GM18868 (cell line): ENCODE measurements at regions not wholly inside any gene's neighbourhood (a gene's known extent, or its start where the extent isn't known, plus 50 kb on each side); places are given as distances from the start of the nearest gene placed in this dataset.
"Not testable (repeated sequence)": the region's sequence is repeated elsewhere in the genome, so short reads cannot be mapped to it uniquely, and the experiment has no call there.

Source experiments
- ATAC-seq: cut with Tn5 transposase; IDR thresholded peaks from one replicate; pipeline ENCODE4 v1.9.1; 2021; ENCODE audit warnings: mild to moderate bottlenecking, moderate library complexity; ENCODE audit not compliant: unreplicated experiment

DNA sequence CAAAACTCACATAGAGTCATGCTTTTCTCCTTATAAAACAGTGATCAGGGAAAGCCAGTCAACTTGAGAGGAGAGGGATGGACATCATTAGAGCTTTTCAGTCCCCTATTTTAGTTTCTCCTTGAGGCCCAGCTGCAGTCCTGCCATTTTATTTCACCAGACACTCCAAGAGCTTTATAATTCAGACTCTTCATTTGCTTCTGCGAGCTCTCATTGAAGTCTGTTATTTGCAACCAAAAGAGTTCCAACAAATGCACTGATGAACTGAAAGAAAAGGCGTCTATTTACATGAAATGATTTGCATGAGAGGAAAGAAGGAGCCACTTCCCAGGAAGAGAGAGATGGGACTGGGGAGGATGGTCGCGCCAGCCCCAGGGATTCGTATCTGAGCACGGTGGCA, 86.8 kb downstream of the NDUFA12 start:
- no peak for ATAC-seq

DNA sequence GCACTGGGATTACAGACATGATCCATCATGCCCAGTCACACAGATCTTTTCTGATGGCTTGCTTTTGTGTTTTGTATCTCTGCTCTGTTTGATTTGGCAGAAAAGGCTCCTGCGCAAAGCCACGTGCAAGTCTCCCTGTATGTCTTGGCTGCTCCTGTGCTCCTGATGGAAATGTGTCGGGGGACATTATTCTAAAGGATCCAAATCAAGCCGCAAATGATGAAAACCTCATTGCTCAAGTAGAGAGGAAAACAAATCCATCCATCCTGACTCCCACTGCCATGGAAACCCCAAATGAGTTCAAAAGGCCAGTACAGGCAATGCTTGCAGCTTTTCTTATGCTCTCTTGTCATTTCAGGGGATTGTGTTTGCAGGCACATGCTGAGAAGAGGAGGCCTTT, 93.8 kb downstream of the NDUFA12 start:
- ATAC-seq = no peak

DNA sequence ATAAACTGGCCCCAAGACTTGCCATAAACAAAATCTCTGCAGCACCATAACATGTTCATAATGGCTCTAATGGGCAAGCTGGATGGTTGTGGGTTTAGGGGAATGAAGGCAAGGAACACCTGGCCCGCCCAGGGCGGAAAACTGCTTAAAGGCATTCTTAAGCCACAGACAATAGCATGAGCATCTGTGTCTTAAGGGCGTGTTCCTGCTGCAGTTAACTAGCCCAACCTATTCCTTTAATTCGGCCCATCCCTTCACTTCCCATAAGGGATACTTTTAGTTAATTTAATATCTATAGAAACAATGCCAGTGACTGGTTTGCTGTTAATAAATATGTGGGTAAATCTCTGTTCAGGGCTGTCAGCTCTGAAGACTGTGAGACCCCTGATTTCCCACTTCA, 97.7 kb downstream of the NDUFA12 start:
- ATAC-seq = not testable (repeated sequence)

DNA sequence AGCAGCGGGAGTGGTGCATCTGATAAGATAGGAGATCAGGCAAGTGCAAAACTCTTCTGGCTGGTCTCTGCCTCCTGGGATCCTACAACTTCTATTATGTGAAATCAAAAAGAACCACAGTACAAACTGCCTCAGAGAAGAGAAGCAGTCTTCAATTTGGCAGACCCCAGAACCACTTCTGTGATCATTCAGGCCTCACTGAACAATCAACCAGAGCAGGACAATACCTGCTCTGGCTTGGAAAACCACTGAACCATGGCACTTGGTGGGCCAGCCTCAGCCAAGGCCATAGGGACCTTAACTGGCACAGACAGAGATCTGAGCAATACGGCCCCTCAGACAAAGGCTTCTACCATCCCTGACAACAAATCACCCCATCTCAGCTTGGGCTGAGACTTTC, 103.0 kb downstream of the NDUFA12 start:
- ATAC-seq = no peak

DNA sequence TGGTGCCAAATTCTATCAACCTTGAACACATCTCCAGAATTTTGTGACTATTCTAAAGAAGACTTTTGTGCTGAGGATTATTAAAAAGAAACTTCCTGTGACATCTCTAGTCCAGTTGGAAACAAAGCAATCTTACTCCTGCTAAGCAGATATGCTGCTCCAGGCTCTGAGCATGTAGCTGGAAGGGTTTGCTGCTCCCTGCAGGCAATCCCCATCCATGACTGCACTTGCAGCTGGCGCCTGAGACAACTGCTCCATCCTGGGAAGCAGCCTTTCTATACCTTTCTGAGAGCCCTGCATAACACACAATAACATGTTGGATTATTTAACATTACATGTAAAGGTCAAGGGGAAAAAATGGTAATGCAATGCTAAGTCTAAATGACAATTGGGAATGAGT, 105.1 kb downstream of the NDUFA12 start:
- ATAC-seq = no peak

DNA sequence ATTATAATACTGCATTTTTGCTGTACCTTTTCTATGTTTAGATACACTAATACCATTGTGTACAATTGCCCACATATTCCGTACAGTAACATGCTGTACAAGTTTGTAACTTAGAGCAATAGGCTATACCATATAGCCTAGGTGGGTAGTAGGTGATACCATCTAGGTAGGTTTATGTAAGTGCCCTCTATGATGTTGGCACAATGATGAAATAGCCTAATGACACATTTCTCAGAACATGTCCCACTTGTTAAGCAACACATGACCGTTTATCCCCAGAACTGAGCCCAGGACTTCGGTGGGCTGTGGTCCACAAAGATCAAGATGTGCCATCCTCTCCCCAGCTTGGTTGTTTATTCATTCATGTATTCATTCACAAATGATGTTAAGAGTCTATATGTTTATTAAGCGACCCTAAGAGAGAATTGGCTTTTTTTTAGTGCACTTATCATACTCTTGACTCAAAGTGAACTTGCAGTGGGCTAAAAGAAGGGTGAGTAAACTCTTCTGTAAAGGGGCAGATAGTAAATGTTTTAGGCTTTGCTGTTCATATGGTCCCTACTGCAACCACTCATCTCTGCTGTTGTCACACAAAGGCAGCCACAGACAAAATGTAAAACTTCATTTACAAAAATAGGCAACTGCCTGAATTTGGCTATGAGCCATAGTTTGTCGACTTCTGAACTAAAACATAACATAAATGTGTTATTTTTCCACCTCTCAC, 110.8 kb downstream of the NDUFA12 start:
- no peak for ATAC-seq

DNA sequence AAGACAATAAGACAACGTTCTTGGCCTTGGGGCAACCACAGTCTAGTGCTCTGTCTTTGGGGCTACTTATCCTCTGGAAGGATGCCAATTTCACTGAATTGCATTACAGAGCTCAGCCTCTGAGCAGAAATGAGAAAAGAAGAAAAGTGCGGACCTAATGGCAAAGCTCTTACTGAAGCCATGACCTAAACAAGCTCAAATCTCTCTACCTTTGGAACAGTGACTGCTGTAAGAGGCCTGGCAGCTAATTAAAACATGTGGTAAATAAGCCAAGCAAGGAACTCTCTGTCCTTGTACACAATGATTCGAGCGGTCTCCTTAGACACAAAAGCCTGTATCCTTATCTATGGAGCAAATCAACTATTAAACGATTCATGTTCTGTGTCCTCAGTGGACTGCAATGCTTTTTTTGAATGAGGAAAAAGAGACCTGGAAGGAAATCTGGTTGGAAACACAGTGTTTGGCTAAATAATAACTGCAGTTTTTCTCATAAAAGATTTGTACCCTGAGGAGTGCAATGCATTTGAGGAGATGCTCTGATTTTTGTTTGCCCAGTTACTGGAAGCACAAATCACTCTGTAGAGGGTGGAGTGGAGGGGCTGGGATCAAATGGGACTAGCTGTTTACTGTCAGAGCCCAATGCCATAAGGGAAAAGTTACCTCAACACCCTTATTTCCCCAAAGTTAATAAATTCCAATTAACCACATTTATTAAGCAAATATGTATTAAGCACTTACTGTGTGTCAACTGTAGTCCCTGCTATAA, 113.9 kb downstream of the NDUFA12 start:
- no peak for ATAC-seq

DNA sequence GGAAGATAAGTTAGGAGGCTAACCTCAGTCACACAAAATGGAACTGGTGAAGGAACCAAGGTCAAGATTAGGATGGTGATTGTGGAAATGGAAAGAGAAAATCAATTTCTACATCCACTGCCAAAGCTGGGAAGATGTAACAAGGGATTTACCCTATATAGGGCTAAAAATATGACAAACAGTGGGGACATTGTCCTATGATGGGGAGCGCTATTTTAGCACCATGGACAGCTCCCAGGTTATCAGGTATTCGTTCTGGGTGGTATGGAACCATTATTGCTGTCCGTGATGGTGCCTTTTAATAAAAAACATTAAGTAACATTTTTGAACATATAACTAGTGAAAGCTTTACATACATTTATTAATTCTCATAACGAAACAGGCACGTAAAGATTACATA, 124.0 kb downstream of the NDUFA12 start:
- no peak for ATAC-seq

DNA sequence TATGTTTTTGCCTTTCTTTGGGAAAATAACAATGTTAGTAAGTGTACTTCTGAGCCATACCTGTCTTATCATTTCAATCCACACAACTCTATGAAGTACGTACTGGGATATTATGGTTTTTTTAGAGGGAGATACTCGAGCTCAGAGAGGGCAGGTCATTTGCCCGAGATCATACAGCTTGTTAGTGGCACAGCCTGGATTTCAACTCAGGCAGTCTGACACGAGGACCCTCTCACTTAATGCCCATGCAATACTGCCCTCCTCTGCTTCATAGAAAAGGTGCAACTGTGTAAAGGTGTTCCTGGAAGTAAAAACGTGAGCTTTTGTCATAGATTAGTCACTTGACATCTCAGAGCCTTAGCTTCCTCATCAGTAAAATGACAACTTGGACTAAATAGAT, 128.0 kb downstream of the NDUFA12 start:
- peak; percentile 48 for ATAC-seq

DNA sequence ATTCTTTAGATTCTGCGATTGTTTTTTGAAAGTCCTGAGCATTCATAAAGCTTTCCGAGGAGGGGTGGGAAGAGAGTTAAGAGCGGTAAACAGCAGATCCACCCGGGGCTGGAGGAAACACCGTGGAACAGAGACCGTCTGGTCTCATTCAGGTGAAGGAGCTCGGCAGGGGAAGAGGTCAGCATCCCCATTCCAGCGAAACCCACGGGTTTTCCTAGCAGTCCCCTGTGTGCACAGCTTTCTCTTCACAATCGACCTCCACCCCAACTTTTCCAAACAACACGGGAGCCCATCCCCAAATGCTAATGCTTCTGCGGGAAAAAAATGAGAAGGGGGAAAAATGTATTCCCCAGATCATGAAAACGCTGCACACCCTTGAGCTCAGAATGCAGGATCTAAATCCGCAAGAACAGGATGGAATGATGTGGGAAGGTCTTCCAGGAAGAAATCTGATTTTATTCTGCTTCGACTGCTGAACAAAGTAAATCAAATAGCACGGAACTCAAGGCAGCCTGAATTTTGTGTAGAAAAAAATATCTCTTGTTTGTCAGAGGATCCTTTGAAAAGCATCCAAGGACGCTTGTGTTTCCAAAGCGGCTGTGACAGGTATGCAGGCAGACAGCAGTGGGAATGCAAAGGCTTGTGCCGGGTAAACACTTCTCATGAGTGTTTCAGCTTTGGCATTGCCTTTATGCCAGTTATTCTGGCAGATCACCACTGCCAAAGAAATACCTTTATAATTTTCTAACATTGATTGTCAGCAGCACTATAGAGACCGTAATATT, 128.8 kb downstream of the NDUFA12 start:
- ATAC-seq = no peak

DNA sequence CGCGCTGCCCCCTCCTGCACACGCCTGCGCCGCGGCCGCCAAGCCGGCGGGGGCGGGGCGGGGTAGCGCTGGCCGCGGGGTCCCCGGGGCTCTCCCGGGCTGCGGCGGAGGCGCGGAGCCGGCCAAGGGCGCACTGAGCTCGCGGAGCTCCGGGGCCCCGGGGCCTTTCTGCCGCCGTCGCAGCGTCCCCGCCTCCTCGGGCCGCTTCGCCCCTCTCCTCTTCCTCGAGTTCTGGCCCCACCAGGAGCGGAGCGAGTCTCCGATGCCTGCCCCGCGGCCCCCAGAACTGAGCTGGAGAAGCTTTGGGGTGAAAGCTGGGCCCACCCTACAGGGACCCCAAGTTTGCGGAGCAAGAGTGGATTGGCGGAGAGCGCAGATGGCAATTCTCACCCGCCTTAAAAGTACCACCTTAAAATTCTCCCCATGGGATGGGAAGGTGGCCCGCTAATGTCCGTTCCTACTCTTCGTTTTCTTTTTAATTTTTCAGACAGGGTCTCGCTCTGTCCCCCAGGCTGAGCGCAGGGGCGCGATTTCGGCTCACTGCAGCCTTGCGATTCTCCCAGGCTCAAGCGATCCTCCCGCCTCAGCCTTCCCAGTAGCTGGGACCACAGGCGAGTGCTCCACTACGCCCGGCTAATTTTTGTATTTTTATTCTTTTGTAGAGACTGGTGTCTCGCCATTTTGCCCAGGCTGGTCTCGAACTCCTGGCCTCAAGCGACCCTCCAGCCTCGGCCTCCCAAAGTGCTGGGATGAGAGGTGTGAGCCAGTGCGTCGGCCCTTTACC, 129.6 kb downstream of the NDUFA12 start:
- no peak for ATAC-seq

DNA sequence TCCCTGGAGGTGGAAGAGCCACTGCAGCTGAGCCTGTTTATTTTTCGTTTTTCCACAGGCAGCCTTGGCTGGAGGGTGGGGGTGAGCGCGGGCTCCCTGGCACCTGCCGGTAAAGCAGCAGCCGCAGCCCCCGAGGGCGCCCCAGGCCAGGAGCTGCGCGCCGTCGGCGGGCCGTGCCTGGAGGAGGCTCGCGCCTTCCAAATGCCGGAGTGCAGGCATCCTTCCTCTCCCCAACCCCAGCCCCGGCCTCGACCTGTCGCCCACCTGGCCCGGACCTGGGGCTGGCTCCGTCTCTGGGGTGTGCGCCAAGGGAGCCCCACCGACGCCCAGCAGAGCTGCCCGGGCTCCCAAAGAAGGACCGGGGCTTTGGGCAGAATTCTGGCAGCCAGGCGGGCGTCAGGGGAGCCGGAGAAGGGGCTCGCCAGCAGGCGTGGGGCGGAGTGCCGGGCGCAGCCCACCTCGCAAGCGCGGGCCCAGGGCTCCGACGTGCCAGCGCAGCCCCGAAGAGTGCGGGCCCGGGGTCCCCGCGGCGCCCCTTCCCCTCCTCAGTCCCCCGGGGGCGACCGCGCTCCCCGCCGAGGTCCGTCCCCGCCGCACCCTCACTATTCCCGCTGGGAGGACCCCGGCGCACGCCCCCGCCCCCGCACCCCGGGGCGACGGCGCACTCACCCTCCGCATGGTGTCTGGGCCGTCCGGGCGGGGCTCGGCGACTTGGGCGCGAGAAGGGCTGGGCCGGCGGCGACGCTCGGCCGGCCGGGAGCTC, 130.3 kb downstream of the NDUFA12 start:
- ATAC-seq = peak; percentile 73

DNA sequence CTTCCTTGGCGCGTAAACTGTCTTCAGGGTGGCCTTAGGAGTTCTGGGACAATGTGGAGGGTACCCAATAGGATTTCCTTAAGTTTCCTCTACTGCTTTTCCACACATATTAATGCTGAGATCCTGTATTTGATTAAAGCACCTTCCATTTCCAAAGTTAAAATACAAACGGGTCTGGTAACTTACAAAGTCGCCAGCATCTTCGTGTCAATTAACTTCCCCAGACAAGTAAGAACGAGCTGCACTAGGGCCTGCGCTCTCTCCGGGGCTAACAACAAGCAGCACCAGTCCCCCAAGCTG, 130.9 kb downstream of the NDUFA12 start:
- no peak for ATAC-seq

DNA sequence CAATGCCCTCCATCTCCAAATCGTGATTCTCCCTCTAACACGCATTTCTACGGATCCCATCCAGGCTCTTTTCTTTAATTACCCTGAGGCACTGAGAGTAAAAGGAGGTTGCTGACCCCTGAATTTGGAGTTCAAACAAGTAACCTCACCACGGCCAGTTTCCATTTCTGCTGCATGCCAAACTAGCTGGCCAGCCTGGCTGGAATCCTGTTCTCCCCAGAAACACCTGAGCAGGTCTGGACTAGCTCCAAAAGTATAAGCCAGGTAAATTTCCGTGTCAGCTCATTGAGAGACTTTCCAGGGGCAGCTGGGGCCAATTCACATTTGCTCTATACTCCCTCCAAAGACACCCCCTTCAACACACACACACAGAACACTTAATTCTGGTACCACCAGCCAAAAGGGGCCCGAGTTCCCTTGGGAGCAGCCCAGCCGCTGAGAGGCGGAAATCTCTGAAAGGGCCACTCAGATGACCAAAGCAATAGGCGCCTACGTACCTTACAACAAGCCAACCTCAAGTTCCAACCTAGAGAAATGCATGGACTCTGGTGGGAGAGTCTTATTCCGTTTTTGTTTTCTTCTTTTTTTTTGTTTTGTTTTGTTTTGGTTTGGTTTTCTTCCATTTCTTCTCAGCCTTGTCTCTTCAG, 131.4 kb downstream of the NDUFA12 start:
- no peak for ATAC-seq

DNA sequence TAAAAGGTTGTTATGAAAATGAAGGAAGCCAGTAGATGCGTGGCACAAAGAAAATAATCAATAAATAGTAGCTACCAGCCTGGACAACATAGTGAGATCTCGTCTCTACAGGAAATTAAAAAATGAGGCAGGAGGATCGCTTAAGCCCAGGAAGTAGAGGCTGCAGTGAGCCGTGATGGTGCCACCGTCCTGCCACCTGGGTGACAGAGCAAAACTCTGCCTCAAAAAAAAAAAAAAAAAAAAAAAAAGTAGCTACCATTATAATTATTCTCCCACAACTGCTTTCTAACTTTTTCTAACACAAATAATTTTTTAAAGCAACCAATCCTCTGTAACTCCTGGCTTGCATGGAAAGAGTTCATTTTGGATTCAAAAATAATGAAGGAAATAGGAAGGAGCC, 133.0 kb downstream of the NDUFA12 start:
- no peak for ATAC-seq

DNA sequence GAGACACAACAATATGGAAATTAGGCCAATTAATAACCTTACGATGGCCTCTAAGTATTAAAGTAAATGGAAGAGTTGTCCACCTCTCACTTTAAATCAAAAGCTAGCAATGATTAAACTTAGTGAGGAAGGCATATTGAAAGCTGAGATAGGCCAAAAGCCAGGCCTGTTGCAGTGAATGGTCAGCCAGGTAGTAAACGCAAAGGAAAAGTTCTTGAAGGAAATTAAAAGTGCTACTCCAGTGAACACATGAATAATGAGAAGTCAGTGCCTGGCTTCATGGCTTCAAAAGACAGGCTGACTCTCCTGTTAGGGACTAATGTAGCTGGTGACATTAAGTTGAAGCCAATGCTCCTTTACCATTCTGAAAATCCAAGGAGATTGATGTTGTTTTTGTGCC, 135.3 kb downstream of the NDUFA12 start:
- no peak for ATAC-seq

DNA sequence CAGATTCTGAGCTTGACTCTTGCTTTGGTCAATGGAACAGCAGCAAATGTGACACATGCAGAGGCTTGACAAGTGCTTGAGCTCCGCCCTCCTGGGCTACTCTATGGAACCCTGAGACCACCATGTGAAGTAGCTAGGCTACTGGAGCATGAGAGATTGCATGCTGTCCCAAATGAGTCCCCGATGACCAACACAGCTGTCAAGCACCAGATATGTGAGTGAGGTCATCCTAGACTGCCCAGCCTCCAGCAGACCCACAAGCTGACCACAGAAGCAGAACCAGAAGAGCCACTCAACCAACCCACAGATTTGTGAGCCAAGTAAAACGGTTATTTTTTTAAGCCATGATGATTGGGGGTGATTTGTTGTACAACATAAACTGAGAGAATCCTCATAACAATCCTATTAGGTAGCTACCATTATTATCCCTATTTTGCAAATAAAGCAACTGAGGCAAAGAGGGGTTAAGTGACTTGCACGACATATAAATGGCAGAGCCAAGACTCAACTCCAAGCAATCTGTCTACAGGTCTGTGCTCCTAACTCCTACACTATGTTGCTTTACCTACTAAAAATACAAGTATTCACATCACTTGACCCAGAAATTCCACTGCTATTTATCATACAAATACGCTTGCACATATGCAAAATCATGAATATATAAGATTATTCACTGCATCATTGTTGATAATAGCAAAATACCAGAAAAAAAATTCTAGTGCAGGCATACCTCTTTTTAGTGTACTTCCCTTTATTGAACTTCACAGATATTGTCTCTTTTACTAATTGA, 136.2 kb downstream of the NDUFA12 start:
- ATAC-seq = no peak

DNA sequence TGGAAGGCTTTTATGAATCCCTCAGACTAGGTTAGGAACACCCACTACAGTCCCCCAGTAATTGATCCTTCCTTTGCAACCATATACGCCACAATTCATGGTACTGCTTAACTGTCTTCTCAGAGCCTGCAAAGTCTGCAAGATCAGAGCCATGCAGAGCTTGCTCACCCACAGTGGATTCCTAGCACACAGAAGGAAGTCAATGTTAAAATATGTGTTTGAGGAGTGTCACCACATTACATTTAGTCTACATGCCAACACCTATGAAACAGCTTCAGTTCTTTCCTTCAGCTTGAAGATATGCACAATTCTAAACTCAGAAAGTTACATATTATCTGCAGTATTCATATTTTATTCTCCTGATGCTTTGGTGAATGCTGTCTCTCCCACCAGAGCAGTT, 138.5 kb downstream of the NDUFA12 start:
- ATAC-seq = no peak

DNA sequence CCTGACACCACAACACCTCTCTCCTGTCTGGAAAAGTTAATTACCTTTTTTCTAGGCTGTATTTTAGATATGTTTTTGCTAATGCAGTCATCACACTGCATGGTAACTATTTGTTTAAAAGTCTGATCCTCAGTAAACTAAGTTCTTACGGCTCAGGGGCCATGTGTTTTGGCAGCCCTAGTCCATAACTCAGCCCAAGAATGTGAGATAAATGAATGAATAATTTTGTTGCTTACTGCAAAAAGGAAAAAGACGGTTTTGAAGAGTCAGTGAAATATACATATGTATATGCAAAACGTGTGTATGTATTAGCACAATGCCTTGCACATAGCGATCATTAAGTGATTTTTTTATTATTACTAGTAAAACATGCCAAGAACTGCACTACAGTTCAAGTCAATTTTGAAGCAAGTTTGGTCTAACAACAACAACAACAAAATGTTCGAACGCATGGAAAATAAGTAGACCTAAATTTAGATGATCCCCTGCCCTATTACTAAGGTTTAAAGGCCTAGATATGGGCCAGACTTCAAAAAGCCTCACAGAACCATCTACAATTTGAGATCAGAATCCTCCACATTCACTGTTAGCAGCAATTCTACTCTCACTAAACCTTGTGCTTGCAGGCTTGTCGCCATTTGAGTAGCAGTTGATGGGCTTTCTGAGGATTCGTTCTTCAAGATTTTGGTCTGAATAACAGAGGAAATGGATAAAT, 140.0 kb downstream of the NDUFA12 start:
- no peak for ATAC-seq
